ENCODE measurements at regions not wholly inside any gene's neighbourhood (a gene's known extent, or its start where the extent isn't known, plus 50 kb on each side); places are given as distances from the start of the nearest gene placed in this dataset.

GRCh38 chr9:86730163-86730928, 217.0 kb downstream of the GAS1 start:
- TF ChIP-seq CTCF (conservative IDR thresholded peaks at IDR 0.05 in 1 of 2, IDR thresholded peaks at IDR 0.05 in 1 of 2; ENCODE audit: low read depth in 1 of 2, low read length in 2 of 2) (no peak), EZH2 (IDR thresholded peaks at IDR 0.05; ENCODE audit: low read length, missing control alignments) (no peak)

All from fibroblast of lung (primary cell).